ENCODE measurements at regions not wholly inside any gene's neighbourhood (a gene's known extent, or its start where the extent isn't known, plus 50 kb on each side); places are given as distances from the start of the nearest gene placed in this dataset.

DNA sequence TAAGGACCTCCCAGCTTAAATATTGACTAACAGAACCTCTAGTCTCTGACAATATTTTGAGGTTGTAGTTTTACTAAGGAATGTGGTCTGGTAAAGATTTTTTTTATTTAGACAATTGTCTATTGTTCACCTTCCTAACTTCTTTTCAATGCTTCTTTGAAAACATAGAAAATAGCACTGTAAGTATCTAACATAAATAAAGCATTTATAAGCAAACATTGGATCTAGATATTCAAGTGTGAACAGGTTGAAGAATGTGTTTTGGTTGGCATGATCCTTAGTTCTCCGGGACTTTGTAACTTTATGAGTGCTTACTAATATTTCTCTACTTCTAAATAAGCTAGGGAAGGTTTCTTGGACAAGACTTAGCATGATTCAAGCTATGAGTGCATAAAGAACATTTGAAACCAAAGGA is 285.4 kb upstream of the ARSJ start:
- Histone ChIP-seq H3K27me3 (ENCODE audit: insufficient read depth, low read depth, low read length) (no peaks in the 10 kb centered on the region), H3K9ac (ENCODE audit: low read length) (no peak overlapping the region), H3K9me3 (ENCODE audit: low read length) (no peaks in the 10 kb centered on the region), H4K20me1 (ENCODE audit: insufficient read depth) (no peaks in the 10 kb centered on the region), H3K4me2 (ENCODE audit: low read length) (no peak overlapping the region), H3F3A (ENCODE audit: insufficient read depth, low read length, poor library complexity, severe bottlenecking) (no peaks in the 10 kb centered on the region), H3K4me3 (ENCODE audit: low read length) (no peak overlapping the region), H3K27ac (ENCODE audit: low read length) (no peak overlapping the region), H3K79me2 (replicated peaks; ENCODE audit: insufficient read depth, low read length) (no peaks in the 10 kb centered on the region), H3K9me2 (ENCODE audit: insufficient read depth, low read length) (no peaks in the 10 kb centered on the region), H2AFZ (ENCODE audit: low read depth, low read length) (no peak overlapping the region), H3K36me3 (ENCODE audit: insufficient read depth, low read length) (no peaks in the 10 kb centered on the region)
- TF ChIP-seq POLR2AphosphoS5 (IDR thresholded peaks at IDR 0.05) (no peak), MXI1 (conservative IDR thresholded peaks at IDR 0.05; ENCODE audit: poor library complexity, severe bottlenecking) (no peak), EP300 (conservative IDR thresholded peaks at IDR 0.05; ENCODE audit: poor library complexity, severe bottlenecking) (no peak), RAD21 (conservative IDR thresholded peaks at IDR 0.05) (no peak), SMC3 (conservative IDR thresholded peaks at IDR 0.05; ENCODE audit: poor library complexity) (no peak), EZH2 (IDR thresholded peaks at IDR 0.05; ENCODE audit: borderline replicate concordance, insufficient read depth, low read length, poor library complexity, severe bottlenecking) (no peak), REST (IDR thresholded peaks at IDR 0.05; ENCODE audit: borderline replicate concordance) (no peak), CTCF (IDR thresholded peaks at IDR 0.05; ENCODE audit: poor library complexity, severe bottlenecking) (no peak), TAF1 (IDR thresholded peaks at IDR 0.05; ENCODE audit: low read depth) (no peak)

DNA sequence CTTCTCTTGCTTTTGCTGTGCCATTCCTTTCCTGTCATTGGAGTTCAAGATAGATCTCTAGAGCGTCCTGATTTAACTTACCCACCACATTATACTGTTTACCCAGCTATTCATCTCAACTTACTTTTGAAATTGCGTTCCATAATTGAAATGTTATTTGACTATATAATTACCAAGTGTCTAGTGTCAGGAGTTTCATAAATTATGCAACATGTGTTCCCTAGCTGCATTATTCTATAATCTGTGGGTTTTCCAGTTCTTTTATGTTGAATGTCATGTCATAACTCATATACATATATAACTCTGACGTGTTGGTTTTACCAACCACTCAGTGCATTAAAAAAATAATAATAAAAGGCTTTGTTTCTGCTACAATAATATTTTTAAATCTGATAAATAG is 285.9 kb upstream of the ARSJ start:
- Histone ChIP-seq H3K4me3 (ENCODE audit: low read length) (no peak overlapping the region), H4K20me1 (ENCODE audit: insufficient read depth) (no peaks in the 10 kb centered on the region), H3K27ac (ENCODE audit: low read length) (no peak overlapping the region), H3F3A (ENCODE audit: insufficient read depth, low read length, poor library complexity, severe bottlenecking) (no peaks in the 10 kb centered on the region), H3K36me3 (ENCODE audit: insufficient read depth, low read length) (no peaks in the 10 kb centered on the region), H3K9ac (ENCODE audit: low read length) (no peak overlapping the region), H3K9me3 (ENCODE audit: low read length) (no peaks in the 10 kb centered on the region), H3K79me2 (replicated peaks; ENCODE audit: insufficient read depth, low read length) (no peaks in the 10 kb centered on the region), H3K27me3 (ENCODE audit: insufficient read depth, low read depth, low read length) (no peaks in the 10 kb centered on the region), H2AFZ (ENCODE audit: low read depth, low read length) (no peak overlapping the region), H3K9me2 (ENCODE audit: insufficient read depth, low read length) (no peaks in the 10 kb centered on the region), H3K4me2 (ENCODE audit: low read length) (no peak overlapping the region)
- TF ChIP-seq RAD21 (conservative IDR thresholded peaks at IDR 0.05) (no peak), CTCF (IDR thresholded peaks at IDR 0.05; ENCODE audit: poor library complexity, severe bottlenecking) (no peak), MXI1 (conservative IDR thresholded peaks at IDR 0.05; ENCODE audit: poor library complexity, severe bottlenecking) (no peak), EP300 (conservative IDR thresholded peaks at IDR 0.05; ENCODE audit: poor library complexity, severe bottlenecking) (no peak), POLR2AphosphoS5 (IDR thresholded peaks at IDR 0.05) (no peak), REST (IDR thresholded peaks at IDR 0.05; ENCODE audit: borderline replicate concordance) (no peak), EZH2 (IDR thresholded peaks at IDR 0.05; ENCODE audit: borderline replicate concordance, insufficient read depth, low read length, poor library complexity, severe bottlenecking) (no peak)
